ENCODE measurements at regions not wholly inside any gene's neighbourhood (a gene's known extent, or its start where the extent isn't known, plus 50 kb on each side); places are given as distances from the start of the nearest gene placed in this dataset.

DNA sequence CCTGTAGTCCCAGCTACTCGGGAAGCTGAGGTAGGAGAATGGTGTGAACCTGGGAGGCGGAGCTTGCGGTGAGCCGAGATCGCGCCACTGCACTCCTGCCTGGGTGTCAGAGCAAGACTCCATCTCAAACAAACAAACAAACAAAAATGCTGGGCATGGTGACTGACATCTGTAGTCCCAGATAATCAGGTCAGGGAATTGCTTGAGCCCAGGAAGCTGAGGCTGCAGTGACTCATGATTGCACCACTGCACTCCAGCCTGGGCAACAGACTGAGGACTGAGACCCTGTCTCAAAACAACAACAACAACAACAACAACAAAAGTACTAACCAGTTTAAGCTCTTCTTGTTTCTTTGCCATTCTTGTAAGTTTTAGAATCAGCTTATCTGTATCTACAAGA lies 383.0 kb upstream of the PMFBP1 start:
- TF ChIP-seq, protein P1, sequence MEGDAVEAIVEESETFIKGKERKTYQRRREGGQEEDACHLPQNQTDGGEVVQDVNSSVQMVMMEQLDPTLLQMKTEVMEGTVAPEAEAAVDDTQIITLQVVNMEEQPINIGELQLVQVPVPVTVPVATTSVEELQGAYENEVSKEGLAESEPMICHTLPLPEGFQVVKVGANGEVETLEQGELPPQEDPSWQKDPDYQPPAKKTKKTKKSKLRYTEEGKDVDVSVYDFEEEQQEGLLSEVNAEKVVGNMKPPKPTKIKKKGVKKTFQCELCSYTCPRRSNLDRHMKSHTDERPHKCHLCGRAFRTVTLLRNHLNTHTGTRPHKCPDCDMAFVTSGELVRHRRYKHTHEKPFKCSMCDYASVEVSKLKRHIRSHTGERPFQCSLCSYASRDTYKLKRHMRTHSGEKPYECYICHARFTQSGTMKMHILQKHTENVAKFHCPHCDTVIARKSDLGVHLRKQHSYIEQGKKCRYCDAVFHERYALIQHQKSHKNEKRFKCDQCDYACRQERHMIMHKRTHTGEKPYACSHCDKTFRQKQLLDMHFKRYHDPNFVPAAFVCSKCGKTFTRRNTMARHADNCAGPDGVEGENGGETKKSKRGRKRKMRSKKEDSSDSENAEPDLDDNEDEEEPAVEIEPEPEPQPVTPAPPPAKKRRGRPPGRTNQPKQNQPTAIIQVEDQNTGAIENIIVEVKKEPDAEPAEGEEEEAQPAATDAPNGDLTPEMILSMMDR (IDR thresholded peaks at IDR 0.05) = no peak
- TF ChIP-seq POLR2A (IDR thresholded peaks at IDR 0.05) = no peak
- no peak for TF ChIP-seq POLR2AphosphoS5 (IDR thresholded peaks at IDR 0.05)
- no peak for TF ChIP-seq EP300 (IDR thresholded peaks at IDR 0.05)

Data from sigmoid colon (tissue), 4 donors.